GM21576 (cell line): ENCODE measurements at regions not wholly inside any gene's neighbourhood (a gene's known extent, or its start where the extent isn't known, plus 50 kb on each side); places are given as distances from the start of the nearest gene placed in this dataset.
A peak's percentile ranks its signal among the peaks of the same experiment; 100 is the strongest.

Experiments
- ATAC-seq: cut with Tn5 transposase; IDR thresholded peaks from one replicate; pipeline ENCODE4 v1.9.1; 2021; ENCODE audit warnings: mild to moderate bottlenecking, moderate library complexity; ENCODE audit not compliant: unreplicated experiment

DNA sequence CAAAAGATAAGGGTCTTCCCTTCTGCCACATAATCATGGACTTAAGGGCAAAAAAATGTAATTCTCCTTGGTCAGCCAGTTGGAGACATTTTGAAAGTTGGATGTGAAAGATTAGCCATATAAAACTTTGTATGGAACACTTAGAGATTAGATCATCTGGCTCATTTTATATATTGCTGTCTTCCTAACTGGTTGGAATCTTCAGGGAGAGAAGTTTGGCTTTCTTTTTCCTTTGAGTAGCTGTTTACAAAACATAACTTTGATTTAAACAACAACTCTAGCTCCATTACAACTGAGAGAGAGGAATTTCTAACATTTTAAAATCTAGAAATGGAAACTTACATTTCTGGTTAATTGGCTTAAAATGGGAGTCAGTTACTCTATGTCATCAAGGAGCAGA, 132.7 kb downstream of the RDH14 start:
- ATAC-seq, result no peak

DNA sequence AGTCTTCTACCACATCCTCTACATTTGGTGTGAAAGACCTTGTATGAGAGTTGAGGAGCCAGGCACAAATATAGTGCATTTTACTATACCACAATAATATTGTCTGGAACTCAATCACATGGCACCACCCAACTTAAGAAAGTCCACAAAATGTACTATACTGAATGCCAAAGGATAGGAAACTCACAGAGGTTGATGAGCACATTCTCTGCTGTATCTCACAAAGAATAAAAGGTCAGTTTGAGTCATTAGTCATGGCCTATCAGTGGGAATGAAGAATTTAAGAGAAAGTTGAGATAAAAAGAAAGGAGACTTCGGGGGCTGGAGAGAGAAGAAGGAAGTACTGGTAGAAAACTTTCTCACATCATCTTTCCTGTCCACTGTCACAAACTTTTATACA, 134.3 kb downstream of the RDH14 start:
- no peak for ATAC-seq

DNA sequence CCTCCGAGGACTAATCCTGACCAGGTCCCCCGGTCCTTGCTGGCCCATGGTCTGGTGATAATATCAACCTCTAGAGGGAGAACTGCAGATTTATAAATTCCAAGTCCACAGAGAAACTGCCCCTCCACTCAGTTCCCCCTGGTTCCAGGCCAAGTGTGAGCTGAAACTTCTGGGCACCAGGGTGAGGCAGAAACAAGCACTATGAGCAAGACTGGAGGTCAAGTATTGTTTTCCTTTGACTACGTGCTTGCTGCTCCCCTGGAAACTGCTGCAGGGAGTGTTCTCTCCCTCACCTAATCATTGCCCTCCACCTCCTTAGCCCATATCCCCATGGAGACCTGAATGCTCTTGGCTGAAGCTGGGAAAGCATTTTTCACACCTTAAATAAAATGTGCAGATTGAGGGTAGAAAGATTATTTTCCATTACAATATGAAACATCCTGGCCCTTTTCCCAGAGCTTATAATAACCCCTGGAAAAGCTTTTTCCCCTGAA, 135.2 kb downstream of the RDH14 start:
- ATAC-seq, result no peak

DNA sequence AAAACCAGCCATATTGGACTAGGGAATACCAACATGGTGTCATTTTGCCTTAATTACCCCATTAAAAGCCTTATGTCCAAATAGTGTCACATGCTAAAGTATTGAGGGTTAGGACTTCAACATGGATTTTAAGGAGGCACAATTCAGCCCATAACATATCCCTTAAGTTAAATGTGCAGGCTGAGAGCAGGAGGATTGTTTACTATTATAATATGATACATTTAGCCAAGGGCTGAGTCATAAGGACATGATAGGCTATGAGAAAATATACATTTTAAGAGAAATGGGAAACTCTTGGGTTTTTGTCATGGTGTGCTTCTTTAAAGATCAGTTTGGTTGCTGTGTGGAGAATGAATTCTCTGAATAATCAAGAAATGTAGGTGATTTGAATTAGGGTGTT, 136.8 kb downstream of the RDH14 start:
- no peak for ATAC-seq

DNA sequence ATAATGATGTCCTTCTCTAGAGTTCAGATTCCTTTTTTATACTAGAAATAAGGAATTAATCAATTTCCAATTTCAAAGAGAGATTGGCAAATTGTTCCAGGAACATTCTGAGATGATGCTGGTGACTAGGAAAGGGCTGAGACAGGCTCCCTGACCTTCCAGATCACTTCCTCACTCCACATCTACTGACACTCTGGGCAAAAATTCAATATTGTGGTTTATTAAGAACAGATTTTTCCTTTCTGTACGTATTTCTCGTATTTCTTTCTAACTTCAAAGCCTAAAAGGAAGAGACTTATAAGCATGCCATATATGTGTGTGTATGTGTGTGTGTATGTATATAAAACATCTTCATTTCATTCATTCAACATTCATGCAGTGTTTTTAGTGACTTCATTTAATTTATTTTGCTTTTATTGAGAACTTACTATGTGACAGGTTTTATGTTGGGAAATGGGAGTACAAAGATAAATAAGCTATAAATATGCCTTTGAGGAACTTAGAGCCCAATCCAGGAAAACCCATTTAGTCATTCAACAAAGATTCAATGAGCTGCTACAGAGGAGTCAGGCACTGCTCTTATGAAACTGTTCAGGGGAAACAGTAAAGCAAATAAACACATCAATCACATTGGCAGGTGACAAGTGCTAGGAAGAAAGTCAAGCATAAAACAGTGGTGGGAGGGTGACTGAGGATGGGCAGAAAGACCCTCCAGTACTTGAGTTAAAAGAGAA, 137.9 kb downstream of the RDH14 start:
- ATAC-seq, result no peak

DNA sequence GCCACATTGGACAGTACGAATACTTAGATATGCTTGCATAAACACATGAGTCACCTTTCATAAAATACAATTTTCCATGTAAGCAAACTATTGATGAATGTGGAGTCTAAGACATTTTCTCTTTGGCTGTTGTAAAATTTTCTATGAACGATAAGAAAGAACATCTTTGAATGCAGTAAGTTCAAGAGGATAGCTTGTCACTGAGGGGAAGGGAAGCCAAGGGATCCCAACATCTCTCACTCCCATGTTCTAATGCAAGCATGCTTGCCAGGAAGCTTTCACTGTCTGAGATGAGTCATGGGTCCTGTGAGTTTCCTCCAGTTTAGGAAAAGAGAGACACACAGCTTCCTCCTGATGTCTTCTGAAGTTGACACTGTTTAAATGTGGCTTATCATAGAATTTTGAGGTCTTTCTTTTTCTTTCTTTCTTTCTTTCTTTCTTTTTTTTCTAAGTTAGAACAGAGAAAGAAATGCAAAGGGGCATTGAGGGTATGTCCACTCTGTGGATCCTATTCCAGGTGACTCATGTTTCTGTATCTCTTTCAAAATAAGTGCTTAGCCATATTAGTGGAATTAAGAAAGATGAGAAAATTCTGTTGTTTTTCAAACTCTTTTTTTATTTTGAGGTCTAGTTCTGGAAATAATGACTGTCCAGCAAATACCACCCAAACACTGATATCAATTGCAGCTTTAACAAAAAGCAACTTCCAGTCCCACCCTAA, 146.6 kb downstream of the RDH14 start:
- no peak for ATAC-seq

DNA sequence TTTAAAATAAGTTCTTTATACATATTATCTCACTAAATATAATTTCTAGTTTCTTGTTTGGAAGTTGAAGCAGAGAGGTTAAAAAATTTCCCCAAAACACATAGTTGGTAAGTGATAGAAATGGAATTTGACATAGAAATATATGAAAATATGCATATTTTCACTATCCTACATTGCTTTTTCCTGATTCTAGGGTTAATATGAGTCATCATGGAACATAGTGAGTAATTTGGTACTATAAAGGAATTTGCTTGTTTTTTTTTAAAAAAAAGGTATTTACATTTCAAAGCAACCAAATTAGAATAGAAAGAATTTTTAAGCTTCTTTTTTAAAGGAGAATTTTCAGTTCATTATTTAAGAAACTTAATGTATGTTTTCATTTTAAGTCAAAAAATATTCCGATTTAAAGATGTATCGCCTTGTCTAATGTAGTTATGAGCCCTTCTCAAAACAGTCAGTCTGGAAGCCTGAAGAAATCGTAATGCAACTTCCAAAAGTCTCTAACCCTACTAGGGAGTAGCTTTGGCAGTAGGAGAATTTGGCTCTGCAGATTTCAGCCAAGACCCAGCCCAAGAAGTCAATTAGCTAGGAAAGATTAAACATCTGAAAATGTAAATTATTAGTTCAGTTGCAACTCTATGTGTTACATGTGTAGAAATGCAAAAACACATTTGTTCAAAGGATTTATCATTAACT, 147.3 kb downstream of the RDH14 start:
- ATAC-seq, result no peak

DNA sequence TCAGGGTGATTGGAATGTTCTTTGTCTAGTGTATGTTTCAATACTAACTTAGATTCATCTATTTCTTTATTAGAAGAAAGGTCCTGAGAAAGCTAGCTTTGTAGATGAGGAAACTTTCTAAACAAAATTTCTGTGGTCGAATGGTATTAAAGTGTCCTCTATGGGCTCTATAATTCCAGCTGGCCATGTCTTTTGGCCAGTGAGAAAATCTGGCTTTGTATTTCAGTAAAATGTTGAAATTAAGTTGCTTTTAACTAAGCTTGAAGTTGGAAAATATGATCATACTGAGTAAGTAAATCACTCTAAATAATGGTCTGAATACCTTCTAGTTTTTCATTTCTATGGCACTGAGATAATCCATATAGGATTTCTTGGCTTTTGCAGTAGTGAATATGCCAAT, 148.8 kb downstream of the RDH14 start:
- ATAC-seq, result no peak

DNA sequence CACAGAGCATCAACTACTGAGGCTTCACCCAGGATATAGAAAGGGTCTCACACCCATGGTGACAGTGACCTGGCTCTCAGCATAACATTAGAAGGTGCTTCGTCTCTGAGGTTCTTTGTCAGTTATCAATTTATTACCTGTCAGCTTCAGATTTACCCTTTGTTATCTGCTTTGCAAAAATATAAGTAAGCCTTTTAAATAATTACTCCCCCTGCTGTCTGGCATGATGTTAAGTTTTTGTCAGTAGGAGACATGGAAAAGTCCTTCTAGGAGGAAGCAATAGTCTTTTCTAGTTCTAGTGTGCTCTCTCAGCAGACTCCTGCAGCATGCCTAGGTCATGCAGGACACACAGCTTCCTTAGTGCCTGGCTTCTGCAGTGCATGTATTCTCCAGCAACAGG, 149.9 kb downstream of the RDH14 start:
- no peak for ATAC-seq

DNA sequence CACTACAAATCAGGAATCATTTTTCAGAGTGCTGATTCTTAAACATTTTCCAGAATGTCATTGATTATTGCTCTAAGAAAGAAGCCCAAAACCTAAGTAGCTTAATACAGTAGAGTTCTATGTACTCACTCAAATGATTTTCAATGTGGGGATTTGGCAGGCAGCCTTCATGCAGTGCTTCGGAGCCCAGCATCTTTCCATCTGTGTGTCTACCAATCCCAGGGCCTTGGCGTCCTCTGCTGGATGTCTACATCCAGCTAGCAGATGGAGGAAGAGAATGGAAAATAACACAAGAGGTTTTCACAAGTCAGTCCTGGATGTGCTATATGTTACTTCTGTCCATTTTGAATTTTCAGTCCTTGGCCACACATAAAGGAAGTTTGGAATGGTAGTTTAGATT, 151.8 kb downstream of the RDH14 start:
- ATAC-seq, result no peak

DNA sequence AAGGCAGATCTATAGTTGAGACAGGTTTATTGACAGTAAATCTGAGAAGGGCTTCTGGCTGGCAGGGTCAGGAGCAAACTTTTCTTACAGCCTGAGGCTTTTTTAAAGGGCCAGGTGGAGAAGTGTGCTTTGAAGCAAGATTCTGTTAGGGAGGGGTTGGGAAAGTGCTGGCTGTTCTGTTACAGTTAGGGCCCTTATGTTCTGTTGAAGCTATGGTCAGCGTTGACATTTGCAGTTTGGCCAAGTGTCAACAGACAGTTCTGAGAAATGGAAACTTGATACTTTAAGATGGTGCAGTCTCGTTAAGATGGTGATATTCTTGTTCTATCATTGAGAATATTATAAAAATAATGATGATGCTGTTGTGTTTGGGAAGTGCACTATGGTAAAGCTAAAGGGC, 154.2 kb downstream of the RDH14 start:
- no peak for ATAC-seq

DNA sequence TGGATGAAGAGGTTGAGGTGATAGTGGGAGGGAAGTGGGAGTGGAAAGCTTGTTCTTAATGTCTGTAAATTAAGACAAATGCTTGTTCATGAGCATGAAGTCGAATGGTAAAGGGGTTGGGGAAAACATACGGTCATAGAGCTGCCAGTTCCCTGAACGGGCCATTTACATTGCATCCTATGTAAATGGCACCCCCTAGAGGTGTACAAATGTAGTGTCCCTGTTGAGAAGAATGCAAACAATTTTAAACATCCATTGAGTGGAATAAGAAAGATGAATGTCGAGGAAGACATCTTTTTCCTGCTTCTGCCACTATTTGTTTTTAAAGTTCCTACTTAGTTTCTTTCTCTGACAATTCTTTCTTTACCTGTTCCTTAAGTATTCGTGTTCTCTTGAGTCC, 155.7 kb downstream of the RDH14 start:
- ATAC-seq, result no peak

DNA sequence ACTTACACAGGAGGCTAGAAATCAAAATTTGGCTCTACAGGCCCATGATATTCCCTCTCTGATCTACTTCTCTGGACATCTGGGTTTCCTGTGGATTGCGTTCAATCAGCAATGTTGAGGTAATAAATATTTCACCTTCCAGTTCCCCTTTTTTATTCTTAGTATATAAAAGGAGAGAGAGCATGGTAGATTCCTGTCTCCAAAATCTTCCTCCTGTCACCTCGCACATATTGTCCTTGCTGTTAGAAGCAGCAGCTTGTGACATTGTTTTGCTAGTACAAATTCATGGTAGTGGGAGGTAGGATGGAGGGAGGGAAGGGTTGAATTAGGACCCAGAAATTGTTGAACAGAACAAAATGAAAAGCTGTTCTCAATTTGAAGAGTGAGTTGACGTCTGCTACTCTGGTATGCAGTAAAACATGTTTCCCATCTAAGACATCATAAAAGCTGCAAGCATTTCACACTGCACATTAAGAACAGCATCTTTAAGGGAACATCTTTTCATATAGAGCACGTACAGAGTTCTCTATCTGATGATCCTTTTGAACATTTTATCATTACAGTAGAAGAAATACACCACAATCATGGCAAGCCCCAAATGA, 156.4 kb downstream of the RDH14 start:
- ATAC-seq, result no peak

DNA sequence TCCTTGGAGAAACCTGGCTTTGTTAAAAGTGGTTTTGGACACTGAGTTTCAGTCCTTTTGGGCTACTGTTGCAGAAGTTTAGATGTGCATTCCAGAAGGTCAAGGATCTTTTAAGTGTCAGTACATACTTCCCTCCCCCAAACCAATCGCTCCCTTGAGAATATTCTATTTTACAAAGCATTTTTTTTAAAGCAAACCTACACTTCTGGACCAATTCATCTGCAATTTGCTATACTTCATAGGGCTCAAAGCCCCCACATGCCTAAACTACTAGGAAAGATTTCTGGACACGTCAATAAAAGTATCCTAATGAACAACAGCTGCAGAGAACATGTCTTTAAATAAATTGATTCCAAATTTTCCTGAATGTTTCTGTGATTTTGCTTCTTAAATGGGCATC, 157.6 kb downstream of the RDH14 start:
- ATAC-seq, result no peak

DNA sequence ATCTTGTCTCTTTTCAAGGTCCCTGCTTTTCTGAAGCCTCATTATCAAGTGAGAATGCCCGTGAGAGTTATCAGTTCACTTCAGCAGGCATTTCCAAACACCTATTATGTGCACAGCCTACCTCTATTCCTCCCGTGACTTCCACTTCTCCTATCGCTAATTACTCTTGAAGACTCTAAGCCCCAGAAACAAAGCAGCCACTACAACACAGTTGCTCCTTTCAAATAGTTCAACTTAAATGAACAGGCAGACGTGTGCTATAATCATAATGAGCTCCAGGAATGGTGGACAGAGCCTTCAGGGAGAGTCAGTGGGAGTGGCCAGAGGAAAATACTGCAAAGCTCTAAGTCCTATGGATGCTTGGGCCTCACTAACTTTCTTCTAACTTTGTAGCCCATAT, 159.0 kb downstream of the RDH14 start:
- ATAC-seq, result no peak

DNA sequence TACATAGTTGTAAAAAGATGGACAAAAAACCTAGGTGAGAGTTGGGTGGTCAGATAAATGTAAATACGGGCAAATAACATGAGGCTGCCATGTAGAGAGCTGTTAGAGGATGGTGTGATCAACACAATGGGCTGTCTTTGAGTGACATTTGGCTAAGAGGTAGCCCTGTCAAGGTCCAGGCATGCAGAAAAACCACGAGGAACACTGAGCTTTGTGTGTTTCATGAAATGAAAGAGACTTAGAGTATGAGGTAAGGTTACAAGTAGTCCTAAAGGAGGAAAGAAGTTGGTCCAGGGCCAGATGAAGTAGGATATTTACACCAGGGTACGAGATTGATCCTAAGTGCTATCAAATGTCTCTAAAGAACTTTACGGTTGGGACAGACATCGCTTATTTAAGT, 160.9 kb downstream of the RDH14 start:
- ATAC-seq, result no peak

DNA sequence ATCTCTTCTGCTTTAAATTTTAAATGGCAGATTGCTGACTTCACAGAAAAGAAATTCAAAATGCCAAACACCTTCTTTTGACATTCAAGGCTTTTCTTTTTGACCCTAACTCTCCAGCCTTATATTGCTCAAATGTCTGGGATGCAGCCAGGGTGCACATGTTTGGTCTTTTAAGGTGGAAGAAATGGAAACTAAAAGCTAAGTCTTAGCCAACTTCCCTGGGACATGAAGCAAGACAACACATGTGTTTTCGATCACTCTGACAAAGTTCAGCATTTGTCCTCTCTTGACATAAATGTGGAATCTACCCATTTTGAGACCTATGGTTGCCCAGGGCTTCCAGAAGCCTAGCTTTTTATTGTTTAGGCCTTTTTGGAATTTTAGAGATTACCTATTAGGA, 161.6 kb downstream of the RDH14 start:
- no peak for ATAC-seq

DNA sequence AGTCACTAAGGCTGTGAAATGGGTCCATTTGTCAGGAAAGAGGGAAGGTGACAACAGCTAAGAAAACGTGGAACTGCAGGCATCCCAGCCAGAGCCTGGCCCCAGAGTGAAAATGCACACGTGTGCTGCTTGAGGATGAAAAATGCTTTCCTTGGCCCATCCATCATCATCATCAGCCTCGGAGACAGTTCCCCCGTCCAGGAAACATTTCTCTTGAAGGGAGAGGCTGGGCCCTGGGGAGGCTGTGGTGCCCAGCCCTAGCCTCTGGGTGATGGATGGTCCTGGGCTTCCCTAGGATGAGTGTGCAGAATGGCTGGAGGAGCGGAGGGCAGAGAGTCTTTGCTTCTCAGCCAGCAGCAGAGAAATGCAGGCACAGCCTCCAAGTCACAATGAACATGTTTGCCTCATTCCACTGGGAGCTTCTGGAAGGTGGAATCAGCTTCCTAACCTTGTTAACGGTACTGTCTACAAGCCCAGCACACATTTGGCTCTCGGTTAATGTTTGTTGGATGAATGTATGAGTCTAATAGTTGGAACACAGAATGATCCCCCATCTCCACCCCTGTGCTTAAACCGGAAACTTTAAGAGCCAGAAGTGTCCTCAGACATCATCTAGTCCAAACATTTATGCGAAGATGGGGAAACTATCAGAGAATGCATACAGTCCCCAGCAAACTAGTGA, 164.0 kb downstream of the RDH14 start:
- no peak for ATAC-seq

DNA sequence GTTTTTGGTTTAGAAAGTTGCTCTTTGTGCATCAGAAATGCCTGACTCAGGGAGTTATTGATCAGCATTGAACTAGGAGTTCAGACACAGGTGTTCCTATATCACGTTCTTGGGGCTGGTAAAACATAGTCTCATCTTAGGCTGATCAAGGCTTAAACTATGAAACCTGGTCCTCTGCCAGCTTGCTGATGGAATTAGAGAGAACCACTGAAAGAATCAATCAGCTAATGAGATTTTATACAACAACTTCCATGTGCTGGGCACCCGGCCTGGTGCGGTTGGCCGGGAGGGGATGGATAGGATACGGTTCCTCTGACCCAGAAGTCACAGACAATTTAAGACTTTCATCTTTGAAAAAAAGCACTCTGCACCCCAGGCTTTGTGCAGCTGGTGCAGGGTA, 164.9 kb downstream of the RDH14 start:
- no peak for ATAC-seq

DNA sequence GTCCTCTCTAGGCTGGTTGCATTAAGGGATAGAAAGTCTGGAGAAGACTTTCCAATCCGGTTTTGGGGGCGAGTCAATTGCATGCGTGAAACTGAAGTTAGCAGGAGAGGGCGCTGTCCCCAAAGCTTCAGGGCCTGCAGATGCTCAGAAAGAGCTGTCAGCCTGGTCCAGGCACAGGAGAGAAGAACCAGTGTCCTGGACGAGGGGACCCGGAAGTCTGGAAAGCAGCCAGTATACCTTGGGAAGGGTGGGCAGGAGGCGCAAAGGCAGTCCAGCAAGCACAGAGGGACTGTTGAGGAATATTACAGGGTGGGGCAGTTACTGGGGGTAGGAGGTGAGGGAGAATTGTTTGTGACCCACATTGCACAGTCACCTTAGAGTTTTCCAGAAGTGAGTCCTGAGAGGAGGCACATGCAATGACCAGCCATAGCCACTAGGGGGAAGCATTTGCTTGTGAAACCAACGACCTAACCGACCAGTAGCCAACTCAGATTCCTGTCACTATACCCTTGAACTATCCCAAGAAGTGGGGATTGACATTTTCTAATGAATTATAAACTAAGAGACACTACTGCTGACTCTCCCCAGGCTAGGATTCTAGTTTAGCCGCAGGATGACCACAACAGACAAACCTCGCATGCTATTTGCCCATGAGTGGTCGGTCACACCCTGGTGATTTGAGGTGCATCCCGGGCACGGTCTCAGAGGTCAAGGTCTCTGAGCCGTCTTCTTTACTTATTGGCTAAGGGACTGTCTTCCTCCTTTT, 172.8 kb downstream of the RDH14 start:
- ATAC-seq, result peak; percentile 89
